GM23338 (cell line): ENCODE measurements at regions not wholly inside any gene's neighbourhood (a gene's known extent, or its start where the extent isn't known, plus 50 kb on each side); places are given as distances from the start of the nearest gene placed in this dataset.

ENCODE experiments used
- ATAC-seq: fragments of 200-7000 bp; cut with Tn5 transposase; 3 replicates; pipeline ENCODE4 v1.9.1; 2020
- DNase-seq: peaks from one replicate; pipeline ENCODE4 v3.0.0-alpha.2; 2015; ENCODE audit warnings: low spot score
- H2AFZ ChIP-seq: fragments of 200-600 bp; sonication (generic); 2 replicates; pipeline ENCODE4 v1.8.0; 2016; ENCODE audit warnings: antibody characterized with exemption, mild to moderate bottlenecking, moderate library complexity
- H3F3A ChIP-seq: fragments of 200-600 bp; sonication (generic); replicated peaks from 2 replicates; pipeline ENCODE4 v1.8.0; 2017; ENCODE audit warnings: antibody characterized with exemption, mixed run types, low read depth
- H3K27ac ChIP-seq: fragments of 200-600 bp; sonication (generic); 2 replicates; pipeline ENCODE4 v1.6.1; 2016; ENCODE audit warnings: low read depth
- H3K27me3 ChIP-seq: fragments of 200-600 bp; sonication (generic); 2 replicates; pipeline ENCODE4 v1.8.0; 2016; ENCODE audit warnings: mild to moderate bottlenecking, mixed run types, moderate library complexity; ENCODE audit not compliant: insufficient read depth
- H3K36me3 ChIP-seq: fragments of 200-600 bp; sonication (generic); 2 replicates; pipeline ENCODE4 v1.8.0; 2016; ENCODE audit warnings: mild to moderate bottlenecking; ENCODE audit not compliant: insufficient read depth
- H3K4me1 ChIP-seq: fragments of 200-600 bp; sonication (generic); 2 replicates; pipeline ENCODE4 v1.8.0; 2016; ENCODE audit warnings: mild to moderate bottlenecking, moderate library complexity; ENCODE audit not compliant: insufficient read depth
- H3K4me2 ChIP-seq: fragments of 200-600 bp; sonication (generic); 2 replicates; pipeline ENCODE4 v1.7.1; 2017; ENCODE audit warnings: mixed run types
- H3K4me3 ChIP-seq: fragments of 200-600 bp; sonication (generic); 2 replicates; pipeline ENCODE4 v1.6.1; 2016; ENCODE audit warnings: mixed run types
- H3K79me2 ChIP-seq: fragments of 200-600 bp; sonication (generic); replicated peaks from 2 replicates; pipeline ENCODE4 v1.8.0; 2017; ENCODE audit warnings: mild to moderate bottlenecking; ENCODE audit not compliant: insufficient read depth
- H3K9me2 ChIP-seq: fragments of 200-600 bp; sonication (generic); 2 replicates; pipeline ENCODE4 v1.8.0; 2017; ENCODE audit not compliant: insufficient read depth
- H4K20me1 ChIP-seq: fragments of 200-600 bp; sonication (generic); replicated peaks from 2 replicates; pipeline ENCODE4 v1.8.0; 2017; ENCODE audit warnings: mild to moderate bottlenecking; ENCODE audit not compliant: insufficient read depth
- H3K27ac Mint-ChIP-seq: 2 replicates; pipeline ENCODE4 v1.8.0; 2020; ENCODE audit warnings: inconsistent platforms, mild to moderate bottlenecking, moderate library complexity, mixed read lengths
- H3K27me3 Mint-ChIP-seq: 3 replicates; pipeline ENCODE4 v1.8.0; 2022; ENCODE audit warnings: low read depth, mild to moderate bottlenecking, moderate library complexity, mixed read lengths, inconsistent platforms; ENCODE audit not compliant: insufficient read depth, poor library complexity
- H3K36me3 Mint-ChIP-seq: 3 replicates; pipeline ENCODE4 v1.8.0; 2021; ENCODE audit warnings: low read depth, mild to moderate bottlenecking, inconsistent platforms, moderate library complexity, mixed read lengths
- H3K4me1 Mint-ChIP-seq: 3 replicates; pipeline ENCODE4 v1.8.0; 2020; ENCODE audit warnings: mild to moderate bottlenecking, inconsistent platforms, mixed read lengths
- H3K4me3 Mint-ChIP-seq: 3 replicates; pipeline ENCODE4 v1.8.0; 2021; ENCODE audit warnings: moderate library complexity, mild to moderate bottlenecking, inconsistent platforms, mixed read lengths
- H3K9me3 Mint-ChIP-seq: 3 replicates; pipeline ENCODE4 v1.8.0; 2020; ENCODE audit warnings: moderate library complexity, mild to moderate bottlenecking, inconsistent platforms, mixed read lengths
- CTCF ChIP-seq, 2 experiments: fragments of 200-600 bp in 1 of 2; sonication (generic) in 1 of 2; conservative IDR thresholded peaks; 2 replicates each; pipeline versions ENCODE4 v1.5.1 to v1.6.1; 2016 to 2017; ENCODE audit warnings: antibody characterized with exemption in 2 of 2, low read depth in 2 of 2, mild to moderate bottlenecking in 2 of 2, moderate library complexity in 1 of 2
- ETS1 ChIP-seq: IDR thresholded peaks from 2 replicates; pipeline ENCODE4 v1.6.1; 2016; ENCODE audit warnings: antibody characterized with exemption
- EZH2phosphoT487 ChIP-seq: fragments of 200-600 bp; sonication (generic); IDR thresholded peaks from one replicate; pipeline ENCODE4 v1.8.1; 2018; ENCODE audit warnings: antibody characterized with exemption; ENCODE audit not compliant: unreplicated experiment
- JUNB ChIP-seq: IDR thresholded peaks from one replicate; pipeline ENCODE4 v1.6.1; 2016; ENCODE audit warnings: antibody characterized with exemption; ENCODE audit not compliant: unreplicated experiment
- REST ChIP-seq: IDR thresholded peaks from one replicate; pipeline ENCODE4 v1.6.1; 2018; ENCODE audit warnings: antibody characterized with exemption; ENCODE audit not compliant: unreplicated experiment

GRCh38 chr18:29191263-29191662 lies 1014.3 kb upstream of the CDH2 start:
- no peak overlapping the region for H3K27ac Mint-ChIP-seq
- ATAC-seq = peak; percentile 79
- DNase-seq = peak; percentile 56

GRCh38 chr18:29188760-29189159 lies 1011.8 kb upstream of the CDH2 start:
- no peaks in the 10 kb centered on the region for H4K20me1 ChIP-seq
- no peaks in the 10 kb centered on the region for H3K4me1 ChIP-seq
- H3F3A ChIP-seq = no peaks in the 10 kb centered on the region
- H3K4me3 Mint-ChIP-seq = no peak overlapping the region
- H3K4me1 Mint-ChIP-seq = peaks cover 3% of the 10 kb centered on the region; the same call in 1 of the 3 replicates
- 0 out of 2 replicates have a peak overlapping the region, but pooled peaks have one; percentile 2 for H2AFZ ChIP-seq
- H3K79me2 ChIP-seq = no peaks in the 10 kb centered on the region
- no peak for ATAC-seq
- H3K9me3 Mint-ChIP-seq = no peaks in the 10 kb centered on the region
- no peak overlapping the region for H3K27ac ChIP-seq
- no peak for TF ChIP-seq JUNB
- TF ChIP-seq REST = no peak
- no peak for TF ChIP-seq ETS1
- H3K9me2 ChIP-seq = no peaks in the 10 kb centered on the region
- no peaks in the 10 kb centered on the region for H3K27me3 ChIP-seq
- H3K36me3 ChIP-seq = no peaks in the 10 kb centered on the region
- no peak overlapping the region for H3K4me2 ChIP-seq
- DNase-seq = no peak
- no peak overlapping the region for H3K4me3 ChIP-seq
- H3K27me3 Mint-ChIP-seq = peaks cover 2% of the 10 kb centered on the region
- H3K36me3 Mint-ChIP-seq = no peaks in the 10 kb centered on the region
- no peak overlapping the region for H3K27ac Mint-ChIP-seq

More at GRCh38 chr18:29191263-29191662, 1014.3 kb upstream of the CDH2 start:
- Histone ChIP-seq H4K20me1 (no peaks in the 10 kb centered on the region), H3K79me2 (no peaks in the 10 kb centered on the region), H3K4me2 (no peak overlapping the region), H3K36me3 (no peaks in the 10 kb centered on the region), H3K27me3 (no peaks in the 10 kb centered on the region), H3K4me1 (no peaks in the 10 kb centered on the region), H3K4me3 (no peak overlapping the region), H3K27ac (no peak overlapping the region), H2AFZ (no peak overlapping the region), H3K9me2 (no peaks in the 10 kb centered on the region), H3F3A (no peaks in the 10 kb centered on the region)
- TF ChIP-seq CTCF (conservative IDR thresholded peaks at IDR 0.05; ENCODE audit: low read depth in 2 of 2) (peak; percentile 76 to 77), EZH2phosphoT487 (no peak)
- peaks cover 3% of the 10 kb centered on the region; the same call in 1 of the 3 replicates for H3K4me1 Mint-ChIP-seq
- peaks cover 2% of the 10 kb centered on the region for H3K27me3 Mint-ChIP-seq
- no peaks in the 10 kb centered on the region for H3K36me3 Mint-ChIP-seq
- H3K4me3 Mint-ChIP-seq = no peak overlapping the region
- H3K9me3 Mint-ChIP-seq = no peaks in the 10 kb centered on the region
